ENCODE measurements at regions not wholly inside any gene's neighbourhood (a gene's known extent, or its start where the extent isn't known, plus 50 kb on each side); places are given as distances from the start of the nearest gene placed in this dataset.

- TF ChIP-seq POLR2A (IDR thresholded peaks at IDR 0.05) (no peak), POLR2AphosphoS5 (IDR thresholded peaks at IDR 0.05) (no peak)
Observed at GRCh38 chr5:18037718-18038117, 403.5 kb downstream of the TAF11L14 start.
